ENCODE measurements at regions not wholly inside any gene's neighbourhood (a gene's known extent, or its start where the extent isn't known, plus 50 kb on each side); places are given as distances from the start of the nearest gene placed in this dataset.

- POLR2A ChIA-PET = no interaction called here
These were observed 139.5 kb downstream of the NOL4 start for GRCh38 chr18:34085140-34085739.

GRCh38 chr18:34084635-34085034, 140.1 kb downstream of the NOL4 start:
- Mint-ChIP-seq H3K4me3 (no peak overlapping the region), H3K9me3 (no peaks in the 10 kb centered on the region), H3K4me1 (no peaks in the 10 kb centered on the region), H3K36me3 (no peaks in the 10 kb centered on the region), H3K27ac (no peak overlapping the region), H3K27me3 (ENCODE audit: low read depth) (no peaks in the 10 kb centered on the region)
- ATAC-seq (no peak), DNase-seq (ENCODE audit: low spot score) (no peak)
- POLR2A ChIA-PET = no interaction called here
- CTCF ChIA-PET = interaction anchor here (0.5 kb wide), 1 partner anchor 243 kb away, joined by 3 read pairs; no protein-coding TSS in a partner anchor
- TF ChIP-seq AFF4 (CRISPR knock-in tag; IDR thresholded peaks at IDR 0.05; ENCODE audit: borderline replicate concordance) = no peak
- no peak for TF ChIP-seq ZNF512 (CRISPR knock-in tag; IDR thresholded peaks at IDR 0.05; ENCODE audit: borderline replicate concordance)

More at GRCh38 chr18:34085140-34085739, 139.5 kb downstream of the NOL4 start:
- no peaks in the 10 kb centered on the region for H3K36me3 Mint-ChIP-seq
- no peaks in the 10 kb centered on the region for H3K27me3 Mint-ChIP-seq (ENCODE audit: low read depth)
- H3K4me3 Mint-ChIP-seq = no peak overlapping the region
- no peak overlapping the region for H3K27ac Mint-ChIP-seq
- TF ChIP-seq PRRX2 (CRISPR knock-in tag; IDR thresholded peaks at IDR 0.05) (no peak), NFATC4 (CRISPR knock-in tag; IDR thresholded peaks at IDR 0.05) (no peak), TP53 (CRISPR knock-in tag; IDR thresholded peaks at IDR 0.05) (no peak), ZNF396 (CRISPR knock-in tag; IDR thresholded peaks at IDR 0.05; ENCODE audit: borderline replicate concordance) (no peak), SMAD3 (CRISPR knock-in tag; IDR thresholded peaks at IDR 0.05; ENCODE audit: borderline replicate concordance) (no peak), E2F1 (CRISPR knock-in tag; IDR thresholded peaks at IDR 0.05) (no peak), ATF1 (CRISPR knock-in tag; IDR thresholded peaks at IDR 0.05) (no peak), ATF3 (CRISPR knock-in tag; conservative IDR thresholded peaks at IDR 0.05) (no peak), MLX (CRISPR knock-in tag; IDR thresholded peaks at IDR 0.05) (no peak), JAZF1 (CRISPR knock-in tag; IDR thresholded peaks at IDR 0.05) (no peak), AFF4 (CRISPR knock-in tag; IDR thresholded peaks at IDR 0.05; ENCODE audit: borderline replicate concordance) (no peak), FOXP1 (CRISPR knock-in tag; IDR thresholded peaks at IDR 0.05; ENCODE audit: borderline replicate concordance) (no peak), USF1 (CRISPR knock-in tag; IDR thresholded peaks at IDR 0.05) (no peak), FOXJ3 (CRISPR knock-in tag; IDR thresholded peaks at IDR 0.05; ENCODE audit: borderline replicate concordance) (no peak)
- ATAC-seq = no peak
- H3K9me3 Mint-ChIP-seq = no peaks in the 10 kb centered on the region
- CTCF ChIA-PET = interaction anchor here (1.0 kb wide), 1 partner anchor 246 kb away, joined by 4 read pairs; no protein-coding TSS in a partner anchor
- no peaks in the 10 kb centered on the region for H3K4me1 Mint-ChIP-seq
- DNase-seq (ENCODE audit: low spot score) = no peak

All from WTC11 (cell line).